NCI-H1436 (cell line): ENCODE measurements at regions not wholly inside any gene's neighbourhood (a gene's known extent, or its start where the extent isn't known, plus 50 kb on each side); places are given as distances from the start of the nearest gene placed in this dataset.

Experiments
- DNase-seq: peaks from one replicate; lab custom pipeline; 2025; lab: John Stamatoyannopoulos, UW

GRCh38 chr14:66360366-66360926 is 125.7 kb upstream of the CCDC196 start:
- no peak for DNase-seq

- no peak for DNase-seq
These were observed 125.2 kb upstream of the CCDC196 start for GRCh38 chr14:66361013-66361412.

- no peak for DNase-seq
These were observed 120.8 kb upstream of the CCDC196 start for GRCh38 chr14:66365388-66365787.

- DNase-seq: no peak
These were observed 116.9 kb upstream of the CCDC196 start for GRCh38 chr14:66369157-66369697.

- no peak for DNase-seq
These were observed 114.4 kb upstream of the CCDC196 start for GRCh38 chr14:66371776-66372175.

- no peak for DNase-seq
These were observed 110.9 kb upstream of the CCDC196 start for GRCh38 chr14:66375046-66375964.

- no peak for DNase-seq
These were observed 108.6 kb upstream of the CCDC196 start for GRCh38 chr14:66377574-66377973.

GRCh38 chr14:66378712-66379505 is 107.3 kb upstream of the CCDC196 start:
- no peak for DNase-seq

- DNase-seq: no peak
These were observed 106.0 kb upstream of the CCDC196 start for GRCh38 chr14:66380143-66380542.

- DNase-seq: no peak
These were observed 104.4 kb upstream of the CCDC196 start for GRCh38 chr14:66381755-66382154.

- DNase-seq: no peak
These were observed 102.9 kb upstream of the CCDC196 start for GRCh38 chr14:66383257-66383656.

GRCh38 chr14:66383771-66384170 is 102.4 kb upstream of the CCDC196 start:
- no peak for DNase-seq

GRCh38 chr14:66388516-66388915 is 97.7 kb upstream of the CCDC196 start:
- no peak for DNase-seq

GRCh38 chr14:66389481-66389880 is 96.7 kb upstream of the CCDC196 start:
- no peak for DNase-seq

GRCh38 chr14:66395300-66395699 is 90.9 kb upstream of the CCDC196 start:
- DNase-seq: no peak

- DNase-seq: no peak
These were observed 90.0 kb upstream of the CCDC196 start for GRCh38 chr14:66396164-66396563.

- DNase-seq: no peak
These were observed 87.7 kb upstream of the CCDC196 start for GRCh38 chr14:66398437-66398836.

- DNase-seq: no peak
These were observed 84.6 kb upstream of the CCDC196 start for GRCh38 chr14:66401449-66402095.

GRCh38 chr14:66403183-66403582 is 83.0 kb upstream of the CCDC196 start:
- DNase-seq: no peak

GRCh38 chr14:66404051-66404545 is 82.1 kb upstream of the CCDC196 start:
- DNase-seq: no peak

GRCh38 chr14:66405158-66405557 is 81.0 kb upstream of the CCDC196 start:
- no peak for DNase-seq

- no peak for DNase-seq
These were observed 72.3 kb upstream of the CCDC196 start for GRCh38 chr14:66413901-66414300.
